ENCODE measurements at regions not wholly inside any gene's neighbourhood (a gene's known extent, or its start where the extent isn't known, plus 50 kb on each side); places are given as distances from the start of the nearest gene placed in this dataset.

DNA sequence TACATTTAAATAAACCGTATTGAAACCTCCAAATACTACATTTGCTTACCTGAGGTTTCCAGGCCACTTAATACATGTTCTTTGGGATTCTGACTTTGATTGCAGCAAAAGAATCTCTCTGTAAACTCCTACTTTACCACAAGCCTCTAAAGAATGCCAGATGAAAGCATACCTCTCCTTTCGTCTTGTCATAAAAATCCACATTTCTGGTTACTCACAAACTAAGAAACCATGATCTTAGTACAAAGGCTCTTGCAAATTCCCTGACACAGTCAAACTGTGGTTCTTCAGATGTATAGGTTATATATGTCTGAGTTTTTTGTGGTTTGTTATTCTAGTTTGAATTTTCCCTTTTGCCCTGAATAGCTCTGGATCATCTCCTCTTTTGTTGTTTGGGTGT lies 188.4 kb downstream of the RAP2B start:
- ATAC-seq (peak; percentile 89), DNase-seq (ENCODE audit: low read depth, low spot score) (peak; percentile 36)
- TF ChIP-seq, protein P1, sequence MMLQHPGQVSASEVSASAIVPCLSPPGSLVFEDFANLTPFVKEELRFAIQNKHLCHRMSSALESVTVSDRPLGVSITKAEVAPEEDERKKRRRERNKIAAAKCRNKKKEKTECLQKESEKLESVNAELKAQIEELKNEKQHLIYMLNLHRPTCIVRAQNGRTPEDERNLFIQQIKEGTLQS (IDR thresholded peaks at IDR 0.05): no peak
- TF ChIP-seq SRF (IDR thresholded peaks at IDR 0.05; ENCODE audit: low read depth) (no peak), EZH2phosphoT487 (IDR thresholded peaks at IDR 0.05; ENCODE audit: borderline replicate concordance) (no peak), CEBPB (IDR thresholded peaks at IDR 0.05; ENCODE audit: low read depth) (0 out of 2 replicates have a peak, but pooled peaks have one; percentile 19), TCF7L2 (IDR thresholded peaks at IDR 0.05; ENCODE audit: borderline replicate concordance, extremely low read depth, insufficient read depth, insufficient read length) (peak; percentile 20), JUND (IDR thresholded peaks at IDR 0.05) (0 out of 2 replicates have a peak, but pooled peaks have one; percentile 23), CBX3 (IDR thresholded peaks at IDR 0.05; ENCODE audit: low read depth) (no peak), ZNF274 (IDR thresholded peaks at IDR 0.05; ENCODE audit: low read depth, low read length) (no peak), ELF1 (IDR thresholded peaks at IDR 0.05; ENCODE audit: borderline replicate concordance, low read depth) (no peak)
- TF ChIP-seq, protein P2, sequence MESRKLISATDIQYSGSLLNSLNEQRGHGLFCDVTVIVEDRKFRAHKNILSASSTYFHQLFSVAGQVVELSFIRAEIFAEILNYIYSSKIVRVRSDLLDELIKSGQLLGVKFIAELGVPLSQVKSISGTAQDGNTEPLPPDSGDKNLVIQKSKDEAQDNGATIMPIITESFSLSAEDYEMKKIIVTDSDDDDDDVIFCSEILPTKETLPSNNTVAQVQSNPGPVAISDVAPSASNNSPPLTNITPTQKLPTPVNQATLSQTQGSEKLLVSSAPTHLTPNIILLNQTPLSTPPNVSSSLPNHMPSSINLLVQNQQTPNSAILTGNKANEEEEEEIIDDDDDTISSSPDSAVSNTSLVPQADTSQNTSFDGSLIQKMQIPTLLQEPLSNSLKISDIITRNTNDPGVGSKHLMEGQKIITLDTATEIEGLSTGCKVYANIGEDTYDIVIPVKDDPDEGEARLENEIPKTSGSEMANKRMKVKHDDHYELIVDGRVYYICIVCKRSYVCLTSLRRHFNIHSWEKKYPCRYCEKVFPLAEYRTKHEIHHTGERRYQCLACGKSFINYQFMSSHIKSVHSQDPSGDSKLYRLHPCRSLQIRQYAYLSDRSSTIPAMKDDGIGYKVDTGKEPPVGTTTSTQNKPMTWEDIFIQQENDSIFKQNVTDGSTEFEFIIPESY (IDR thresholded peaks at IDR 0.05; ENCODE audit: extremely low read depth, insufficient replicate concordance, low read length): no peak
- H3K27me3 ChIP-seq (ENCODE audit: insufficient read depth, low read length): no peaks in the 10 kb centered on the region
- ChIA-PET RAD21 (ENCODE audit: low non-redundant PET in 1 of 2, low total read pairs in 2 of 2, uncharacterized antibody in 2 of 2, unreplicated experiment in 2 of 2) (no interaction called here), POLR2A (no interaction called here), CTCF (no interaction called here)
- H2AFZ ChIP-seq (ENCODE audit: low read depth, low read length, poor library complexity, severe bottlenecking): no peak overlapping the region
- H3K36me3 ChIP-seq (ENCODE audit: control insufficient read depth in 1 of 2, insufficient read depth in 2 of 2, low read length in 2 of 2): no peaks in the 10 kb centered on the region
- no peaks in the 10 kb centered on the region for H3K9me3 ChIP-seq (ENCODE audit: control insufficient read depth in 1 of 2, insufficient read depth in 1 of 2, low read depth in 1 of 2, low read length in 2 of 2)
- no peak overlapping the region for H3K9ac ChIP-seq (ENCODE audit: low read length)
- intact Hi-C loops (cut with micrococcal nuclease): no loop called here
- no peak overlapping the region for H3K27ac ChIP-seq (ENCODE audit: low read depth, low read length)
- no peak overlapping the region for H3K4me3 ChIP-seq (replicated peaks in 1 of 2; ENCODE audit: low read depth in 1 of 2, low read length in 2 of 2)
- H3K79me2 ChIP-seq (ENCODE audit: insufficient read depth, low read length): no peaks in the 10 kb centered on the region
- no peaks in the 10 kb centered on the region for H4K20me1 ChIP-seq (ENCODE audit: insufficient read depth)
- peak overlapping the region; percentile 31; the same call in 1 of the 2 replicates for H3K4me2 ChIP-seq (ENCODE audit: low read length)
- H3K4me1 ChIP-seq (ENCODE audit: control insufficient read depth in 1 of 2, insufficient read depth in 2 of 2, low read length in 2 of 2): peaks cover 11 to 16% of the 10 kb centered on the region in 2 experiments
- no TSS peak for BruUV-seq (replicated peaks)
- H3K9me2 ChIP-seq (ENCODE audit: insufficient read depth): no peaks in the 10 kb centered on the region; the same call in 1 of the 2 replicates

All from HCT116 (cell line).